Retinal pigment epithelial cell (primary cell): ENCODE measurements at regions not wholly inside any gene's neighbourhood (a gene's known extent, or its start where the extent isn't known, plus 50 kb on each side); places are given as distances from the start of the nearest gene placed in this dataset.

Experiments used
- DNase-seq: peaks from one replicate; pipeline ENCODE4 v3.0.0-alpha.2; 2010; ENCODE audit warnings: low read depth
- H3K4me3 ChIP-seq: 2 replicates; pipeline ENCODE4 v1.5.1; 2011; ENCODE audit warnings: mild to moderate bottlenecking, low read length, control low read depth, moderate library complexity
- CTCF ChIP-seq: conservative IDR thresholded peaks from 2 replicates; pipeline ENCODE4 v1.5.1; 2011; ENCODE audit warnings: low read depth, low read length, control low read depth, inconsistent platforms

- no peak for DNase-seq
- TF ChIP-seq CTCF: no peak
- no peak overlapping the region for H3K4me3 ChIP-seq
Measured at GRCh38 chr5:38712391-38712790, 133.4 kb upstream of the OSMR start.

- no peak for TF ChIP-seq CTCF
- DNase-seq: no peak
- no peak overlapping the region for H3K4me3 ChIP-seq
Measured at GRCh38 chr5:38714240-38714639, 131.6 kb upstream of the OSMR start.

GRCh38 chr5:38714703-38715355, 131.0 kb upstream of the OSMR start:
- no peak for TF ChIP-seq CTCF
- no peak overlapping the region for H3K4me3 ChIP-seq
- no peak for DNase-seq

GRCh38 chr5:38715696-38716095, 130.1 kb upstream of the OSMR start:
- no peak overlapping the region for H3K4me3 ChIP-seq
- DNase-seq: no peak
- no peak for TF ChIP-seq CTCF

- H3K4me3 ChIP-seq: no peak overlapping the region
- no peak for DNase-seq
- TF ChIP-seq CTCF: no peak
Measured at GRCh38 chr5:38716516-38716915, 129.3 kb upstream of the OSMR start.

- no peak for DNase-seq
- no peak for TF ChIP-seq CTCF
- H3K4me3 ChIP-seq: no peak overlapping the region
Measured at GRCh38 chr5:38718771-38719391, 126.9 kb upstream of the OSMR start.

- TF ChIP-seq CTCF: no peak
- no peak overlapping the region for H3K4me3 ChIP-seq
- DNase-seq: no peak
Measured at GRCh38 chr5:38719403-38719802, 126.4 kb upstream of the OSMR start.
